ENCODE measurements at regions not wholly inside any gene's neighbourhood (a gene's known extent, or its start where the extent isn't known, plus 50 kb on each side); places are given as distances from the start of the nearest gene placed in this dataset.
"Not testable (repeated sequence)": the region's sequence is repeated elsewhere in the genome, so short reads cannot be mapped to it uniquely, and the experiment has no call there.

DNA sequence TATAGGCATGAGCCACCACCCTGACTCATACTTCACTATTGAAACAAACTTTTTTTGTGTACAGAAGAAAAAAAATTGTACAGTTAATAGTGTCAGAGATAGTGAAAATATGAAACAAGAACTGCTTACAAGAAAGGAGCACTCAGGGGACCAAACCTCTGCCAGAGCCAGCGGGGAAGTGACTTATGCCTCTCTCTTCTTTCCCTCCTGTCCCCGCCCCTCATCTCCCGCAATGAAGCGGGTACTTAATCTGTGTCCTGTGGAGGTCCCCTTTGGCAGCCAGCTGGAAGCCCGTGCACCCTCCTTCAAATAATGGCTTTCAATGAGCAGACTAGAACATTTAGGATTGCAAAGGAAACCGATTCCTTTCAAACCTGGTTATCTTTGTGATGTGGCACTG, 51.5 kb downstream of the PPIAL4A start:
- not testable (repeated sequence) for DNase-seq

DNA sequence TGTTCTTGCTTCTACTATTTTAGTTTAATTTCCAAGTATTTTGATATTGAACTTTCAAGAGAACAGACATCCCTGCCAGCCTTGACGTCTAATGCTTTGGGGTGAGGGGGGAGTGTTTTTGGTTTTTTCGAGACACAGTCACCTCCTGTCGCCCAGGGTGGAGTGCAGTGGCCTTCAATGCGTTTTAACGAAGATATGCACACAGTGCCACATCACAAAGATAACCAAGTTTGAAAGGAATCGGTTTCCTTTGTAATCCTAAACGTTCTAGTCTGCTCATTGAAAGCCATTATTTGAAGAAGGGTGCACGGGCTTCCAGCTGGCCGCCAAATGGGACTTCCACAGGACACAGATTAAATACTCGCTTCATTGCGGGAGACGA, 52.3 kb downstream of the PPIAL4A start:
- DNase-seq: not testable (repeated sequence)

DNA sequence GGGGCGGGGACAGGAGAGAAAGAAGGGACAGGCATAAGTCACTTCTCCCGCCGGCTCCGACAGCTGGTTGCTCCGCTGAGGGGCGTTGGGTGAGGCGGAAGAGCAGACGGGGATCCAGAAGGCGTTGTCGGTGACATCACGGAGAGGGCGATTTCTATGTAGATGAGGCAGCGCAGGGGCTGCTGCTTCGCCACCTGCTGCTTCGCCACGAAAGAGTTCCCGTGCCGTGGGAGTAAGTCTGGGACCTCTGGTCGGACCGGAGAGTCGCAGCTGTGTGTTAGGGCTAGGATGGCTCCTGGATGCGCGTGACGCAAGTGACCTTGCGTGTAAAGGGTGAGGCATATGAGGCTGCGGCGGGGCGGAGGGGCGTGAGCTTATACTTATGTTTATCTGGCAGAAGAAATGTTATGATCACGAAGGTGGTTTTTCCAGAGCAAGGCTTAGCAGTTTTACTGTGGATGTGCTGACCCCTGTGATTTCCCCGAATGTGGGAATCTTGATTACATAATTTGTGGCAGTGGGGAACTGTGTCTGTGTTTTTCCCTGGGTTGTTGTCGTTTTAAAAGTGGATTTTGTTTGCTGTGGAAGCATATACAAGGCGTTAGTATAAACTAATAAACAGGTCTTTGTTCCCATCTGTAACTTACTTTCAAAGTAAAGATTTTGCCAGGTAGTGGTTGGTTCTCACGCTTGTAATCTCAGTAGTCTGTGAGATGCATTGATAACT, 52.8 kb downstream of the PPIAL4A start:
- not testable (repeated sequence) for DNase-seq

DNA sequence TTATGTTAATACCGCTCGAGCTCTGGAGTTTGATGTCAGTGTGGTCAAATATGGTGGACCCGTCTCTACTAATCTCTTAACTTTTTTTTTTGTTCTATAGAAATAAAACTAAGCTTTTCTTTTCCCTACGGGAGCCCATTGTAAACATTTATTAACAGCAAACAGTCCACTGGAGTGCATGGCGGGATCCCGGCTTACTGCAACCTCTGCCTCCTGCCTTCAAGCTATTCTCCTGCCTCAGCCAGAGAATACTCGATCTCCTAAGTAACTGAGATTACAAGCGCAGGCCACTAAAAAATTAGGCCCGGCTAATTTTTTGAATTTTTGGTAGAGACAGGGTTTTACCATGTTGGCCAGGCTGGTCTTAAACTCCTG, 53.4 kb downstream of the PPIAL4A start:
- not testable (repeated sequence) for DNase-seq

DNA sequence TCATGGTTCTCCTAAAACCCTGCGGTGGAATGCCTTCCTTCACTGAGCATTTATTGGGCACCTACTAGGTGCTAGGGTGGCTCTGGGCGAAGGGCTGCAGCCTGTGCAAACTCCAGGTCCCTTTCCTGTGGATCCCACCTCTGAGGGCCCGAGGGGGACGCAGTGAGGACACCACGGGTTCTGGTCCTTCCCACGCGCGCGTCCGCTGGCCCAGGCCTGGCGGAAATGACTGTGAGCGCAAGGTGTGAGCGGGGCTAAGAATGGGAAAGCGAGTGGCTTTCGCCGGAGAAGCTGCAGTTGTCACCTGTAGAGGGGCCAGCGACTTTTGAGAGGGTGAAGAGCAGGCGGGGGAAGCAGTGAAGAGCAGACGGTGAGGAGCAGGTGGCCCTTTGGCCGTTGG, 55.1 kb downstream of the PPIAL4A start:
- DNase-seq: not testable (repeated sequence)

DNA sequence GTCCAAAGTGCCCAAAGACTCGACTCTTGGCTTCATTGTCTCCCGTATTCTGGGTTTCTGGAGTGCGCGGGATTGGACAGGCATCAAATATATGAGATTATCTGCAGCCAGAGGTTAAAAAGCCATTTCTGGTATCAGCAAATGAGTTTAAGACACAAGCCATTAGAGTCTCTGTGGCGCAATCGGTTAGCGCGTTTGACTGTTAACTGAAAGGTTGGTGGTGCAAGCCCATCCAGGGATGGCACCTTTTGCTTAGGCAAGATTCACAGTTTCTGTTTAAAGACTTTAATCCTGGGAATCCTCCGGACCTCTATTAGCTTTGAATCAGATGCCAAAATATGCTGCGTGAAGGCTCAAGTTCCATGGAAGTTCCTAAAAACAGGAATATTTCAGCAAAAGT, 55.6 kb downstream of the PPIAL4A start:
- not testable (repeated sequence) for DNase-seq

DNA sequence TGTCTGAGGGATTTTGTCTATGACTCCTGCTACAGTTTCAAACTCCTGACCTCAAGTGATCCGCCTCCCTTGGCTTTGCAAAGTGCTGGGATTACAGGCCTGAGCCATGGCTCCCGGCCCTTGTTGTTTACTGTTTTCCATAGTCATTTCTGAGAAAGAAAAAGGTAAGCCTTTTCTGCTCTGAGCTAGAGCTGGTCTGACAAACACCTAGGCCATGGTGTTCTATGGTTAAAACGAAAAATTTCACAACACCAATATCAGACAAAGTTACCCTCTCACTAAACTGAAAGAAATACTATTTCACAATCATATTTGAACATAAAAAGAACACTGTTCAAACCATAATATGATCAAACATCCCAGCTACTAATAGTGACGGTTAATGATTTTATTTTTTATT, 57.5 kb downstream of the PPIAL4A start:
- DNase-seq: not testable (repeated sequence)

DNA sequence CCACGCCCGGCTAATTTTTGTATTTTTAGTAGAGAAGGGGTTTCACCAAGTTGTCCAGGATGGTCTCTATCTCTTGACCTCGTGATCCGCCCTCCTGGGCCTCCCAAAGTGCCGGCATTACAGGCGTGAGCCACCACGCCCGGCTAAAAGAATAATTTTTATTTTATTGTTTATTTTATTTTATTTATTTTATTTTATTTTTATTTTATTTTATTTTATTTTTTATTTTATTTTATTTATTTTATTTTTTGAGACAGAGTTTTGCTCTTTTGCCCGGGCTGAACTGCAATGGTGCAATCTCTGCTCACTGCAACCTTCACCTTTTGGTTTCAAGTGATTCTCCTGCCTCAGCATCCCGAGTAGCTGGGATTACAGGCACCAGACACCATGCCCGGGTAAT, 60.2 kb downstream of the PPIAL4A start:
- DNase-seq: not testable (repeated sequence)

DNA sequence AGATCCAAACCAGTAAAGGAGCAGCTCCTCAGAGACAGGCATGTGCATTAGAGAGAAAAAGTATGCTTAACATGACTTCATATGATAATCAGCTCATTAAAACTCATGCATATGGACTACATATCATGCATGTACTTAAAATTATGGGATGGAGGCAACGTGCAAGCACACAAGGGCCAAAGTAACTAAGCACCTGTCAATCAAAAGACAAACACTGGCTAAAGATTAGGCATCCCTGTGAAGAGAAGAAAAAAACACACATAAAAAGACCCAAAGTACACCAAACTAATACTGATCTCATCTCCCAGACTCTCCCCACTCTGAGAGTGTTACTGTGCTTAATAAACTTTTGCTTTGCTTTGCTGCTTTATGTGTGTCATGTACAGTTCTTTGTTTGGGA, 61.1 kb downstream of the PPIAL4A start:
- not testable (repeated sequence) for DNase-seq

DNA sequence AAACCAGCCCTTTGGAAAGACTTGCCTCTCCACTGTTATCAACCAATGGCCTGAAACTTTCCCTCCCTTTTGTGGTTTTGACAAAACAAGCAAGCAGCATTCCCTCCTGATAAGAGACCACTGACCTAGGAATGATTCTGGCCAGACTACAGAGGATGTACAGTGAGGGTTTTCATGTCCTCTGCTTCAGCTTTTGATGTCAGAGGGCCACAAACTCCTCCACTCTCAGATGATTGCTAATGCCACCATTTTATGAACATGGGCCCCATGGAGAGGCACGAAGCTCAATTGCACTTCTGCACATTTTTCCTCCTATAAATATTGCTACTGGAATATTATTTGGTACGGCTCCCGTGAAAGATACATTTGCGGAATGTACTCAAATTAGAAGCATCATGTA, 61.5 kb downstream of the PPIAL4A start:
- not testable (repeated sequence) for DNase-seq

DNA sequence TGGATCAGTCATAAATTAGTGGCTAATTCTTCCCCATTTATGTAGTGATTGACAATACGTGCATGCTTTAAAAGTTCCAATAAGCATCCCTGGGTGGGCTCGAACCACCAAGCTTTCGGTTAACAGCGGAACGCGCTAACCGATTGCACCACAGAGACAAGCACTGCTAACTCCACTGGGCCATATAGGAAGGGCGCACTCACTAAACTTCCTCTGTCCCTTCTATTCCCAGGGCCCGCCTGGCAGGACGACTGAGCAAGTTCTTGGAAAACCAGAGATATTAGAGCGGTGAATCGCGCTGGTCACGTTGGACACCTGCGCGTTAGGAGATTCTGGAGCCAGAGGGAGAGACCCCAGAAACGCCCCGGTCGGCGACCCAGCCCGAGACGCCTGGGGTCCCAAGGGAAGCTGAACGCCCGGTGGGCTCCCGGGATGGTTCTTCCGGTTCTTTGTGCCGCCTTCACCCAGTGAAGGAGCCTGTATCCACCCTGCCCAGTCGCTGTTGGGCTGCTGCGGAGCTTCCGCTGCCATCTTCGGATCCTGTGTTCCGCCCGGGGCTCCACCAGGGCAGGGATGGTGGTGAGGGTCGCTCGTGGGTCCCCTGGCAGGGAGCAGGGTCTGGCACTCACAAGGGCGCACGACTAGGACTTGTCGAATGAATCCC, 62.8 kb downstream of the PPIAL4A start:
- DNase-seq: not testable (repeated sequence)

DNA sequence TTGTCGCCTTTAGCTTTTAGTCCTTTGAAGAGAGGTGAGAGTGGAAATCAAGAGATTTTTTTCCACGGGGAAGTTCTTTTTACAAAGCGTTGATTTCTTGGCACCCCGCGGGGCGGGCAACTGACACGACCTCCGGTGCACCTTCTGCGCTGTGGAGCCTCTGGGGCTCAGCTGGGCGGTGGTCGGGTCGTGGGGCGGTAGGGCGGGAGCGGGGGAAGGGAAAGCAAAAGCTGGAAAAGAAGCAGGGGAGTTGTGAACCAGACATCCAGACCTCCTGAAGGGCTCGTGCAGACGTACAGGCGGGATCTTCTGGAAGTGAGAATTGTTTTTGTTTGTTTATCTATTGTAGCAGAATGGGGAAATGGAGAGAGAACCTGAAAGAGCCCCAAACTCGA, 63.3 kb downstream of the PPIAL4A start:
- DNase-seq: not testable (repeated sequence)

DNA sequence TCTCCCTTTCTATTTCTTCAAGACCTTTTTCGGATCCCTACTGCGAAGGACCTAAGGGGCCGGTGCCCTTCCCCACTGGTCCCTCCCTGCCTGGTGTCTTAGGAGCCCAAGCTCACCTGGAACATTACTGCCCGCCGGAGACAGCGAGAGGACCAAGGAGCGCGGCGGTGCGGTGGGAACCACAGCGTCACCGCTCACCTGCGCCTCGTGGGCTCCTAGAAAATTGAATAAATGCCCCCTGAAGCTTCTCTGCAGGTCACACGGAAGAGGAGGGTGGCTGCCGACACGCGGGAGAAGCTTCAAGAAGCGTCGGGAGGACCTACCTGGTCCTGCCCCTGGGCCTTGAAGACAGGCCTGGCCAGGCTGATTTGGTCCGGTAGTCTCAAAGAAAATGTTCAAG, 65.2 kb downstream of the PPIAL4A start:
- DNase-seq: no peak

DNA sequence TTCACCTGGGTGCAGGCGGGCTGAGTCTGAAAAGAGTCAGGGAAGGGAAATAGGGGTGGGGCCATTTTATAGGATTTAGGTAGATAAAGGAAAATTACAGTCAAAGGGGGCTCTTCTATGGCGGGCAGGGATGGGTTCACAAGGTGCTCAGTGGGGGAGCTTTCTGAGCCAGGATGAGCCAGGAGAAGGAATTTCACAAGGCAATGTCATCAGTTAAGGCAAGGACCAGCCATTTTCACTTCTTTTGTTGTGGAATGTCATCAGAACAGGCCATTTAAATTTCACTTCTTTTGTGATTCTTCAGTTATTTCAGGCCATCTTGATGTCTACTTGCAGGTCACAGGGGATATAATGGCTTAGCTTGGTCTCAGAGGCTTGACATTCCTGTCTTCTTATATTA, 66.4 kb downstream of the PPIAL4A start:
- DNase-seq: not testable (repeated sequence)

DNA sequence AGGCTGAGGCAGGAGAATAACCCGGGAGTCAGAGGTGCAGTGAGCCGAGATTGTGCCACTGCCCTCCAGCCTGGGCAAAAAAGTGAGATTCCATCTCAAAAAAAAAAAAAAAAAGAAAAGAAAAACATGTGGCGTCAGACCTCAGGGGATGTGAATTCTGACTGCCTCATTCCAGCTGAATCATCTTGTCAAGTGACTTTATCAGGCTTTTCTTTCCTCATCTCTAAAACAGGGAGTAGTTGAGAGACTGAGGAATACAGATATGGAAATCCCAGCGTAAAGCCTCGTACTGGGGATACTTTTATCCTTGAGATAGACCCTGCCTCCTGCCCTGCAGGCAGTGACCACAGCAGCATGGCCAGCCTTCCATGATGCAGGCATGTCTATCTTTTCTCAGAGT, 76.4 kb downstream of the PPIAL4A start:
- DNase-seq: not testable (repeated sequence)

DNA sequence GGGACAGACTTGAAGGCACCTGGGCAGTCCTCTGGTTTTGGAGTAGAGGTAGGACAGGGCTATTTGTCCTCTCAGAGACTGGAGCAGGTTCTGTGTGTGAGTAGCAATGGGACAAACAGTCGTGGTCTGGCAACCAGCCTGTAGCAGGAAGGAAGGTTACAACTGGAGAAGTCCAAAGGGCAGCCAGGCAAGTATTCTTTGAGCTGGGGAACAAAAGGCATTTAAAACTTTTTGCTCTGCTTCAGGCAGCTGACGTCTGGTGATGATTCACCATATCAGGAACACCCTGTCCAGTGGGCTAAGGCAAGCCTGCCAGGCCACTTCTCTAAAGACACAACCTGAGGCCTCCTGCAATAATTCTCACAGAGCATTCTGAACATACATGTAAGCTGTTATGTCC, 83.3 kb downstream of the PPIAL4A start:
- DNase-seq: not testable (repeated sequence)

DNA sequence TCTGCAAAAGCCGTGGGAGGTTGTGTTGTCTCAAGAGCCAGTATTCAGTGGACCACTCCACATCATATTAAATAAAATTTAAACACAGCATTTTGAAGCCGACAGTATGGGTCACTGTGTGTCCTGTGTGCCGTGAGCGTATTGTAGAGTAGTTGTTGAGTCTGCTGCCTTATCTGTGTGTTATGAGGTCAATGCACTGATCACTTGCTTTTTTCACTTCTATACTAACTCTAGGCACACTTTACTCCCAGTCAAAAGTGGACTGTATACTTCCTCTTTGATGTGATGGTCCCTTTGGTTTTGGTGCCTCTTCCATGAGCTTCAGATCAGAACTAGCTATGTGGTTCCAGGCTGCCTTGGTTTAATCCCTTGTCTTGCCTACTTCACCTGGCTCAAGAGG, 84.3 kb downstream of the PPIAL4A start:
- not testable (repeated sequence) for DNase-seq

DNA sequence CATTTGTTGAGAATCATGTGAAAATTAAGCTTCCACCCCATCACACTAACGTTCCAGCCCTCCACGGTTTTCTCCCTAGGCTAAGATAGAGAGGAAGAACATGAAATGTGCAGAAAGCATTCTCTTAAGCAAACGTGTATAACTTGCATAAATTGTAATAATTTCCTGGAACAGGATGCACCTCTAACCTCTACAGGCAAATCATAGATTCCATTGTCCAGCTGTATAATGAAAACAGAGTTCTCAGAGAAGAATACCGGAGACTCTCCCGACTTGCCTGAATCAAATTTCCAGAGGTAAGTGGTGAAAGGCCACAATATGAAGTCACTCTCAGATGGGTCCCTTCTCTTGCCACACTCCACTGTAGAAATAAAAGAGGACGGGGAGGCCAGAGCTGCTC, 87.7 kb downstream of the PPIAL4A start:
- DNase-seq: not testable (repeated sequence)

DNA sequence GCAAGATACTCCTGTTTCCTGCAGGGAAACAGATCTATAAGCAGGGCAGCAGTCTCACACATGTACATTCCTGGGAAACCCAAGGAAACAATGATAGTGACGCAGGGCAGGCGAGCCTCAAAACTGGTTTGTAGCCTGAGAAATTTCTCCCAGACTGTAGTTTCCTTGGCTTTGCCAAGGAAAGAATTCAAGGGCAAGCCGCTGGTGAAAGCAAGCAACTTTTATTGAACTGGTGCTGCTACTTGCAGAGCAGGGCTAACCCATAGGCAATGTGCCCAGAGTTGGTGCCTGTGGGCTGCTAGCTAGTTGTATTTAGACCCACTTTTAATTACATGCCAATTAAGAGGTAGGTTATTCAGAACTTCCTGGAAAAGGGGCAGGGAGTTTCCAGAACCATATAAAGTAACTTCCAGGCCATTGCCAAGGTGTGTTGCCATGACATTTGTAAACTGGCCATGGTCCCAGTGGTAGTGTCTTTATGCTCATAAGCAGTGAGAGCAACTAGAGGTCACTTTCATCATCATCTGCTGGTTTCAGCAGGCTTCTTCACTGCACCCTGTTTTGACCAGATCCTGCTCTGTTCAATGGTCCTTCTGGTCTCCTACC, 92.0 kb downstream of the PPIAL4A start:
- not testable (repeated sequence) for DNase-seq

DNA sequence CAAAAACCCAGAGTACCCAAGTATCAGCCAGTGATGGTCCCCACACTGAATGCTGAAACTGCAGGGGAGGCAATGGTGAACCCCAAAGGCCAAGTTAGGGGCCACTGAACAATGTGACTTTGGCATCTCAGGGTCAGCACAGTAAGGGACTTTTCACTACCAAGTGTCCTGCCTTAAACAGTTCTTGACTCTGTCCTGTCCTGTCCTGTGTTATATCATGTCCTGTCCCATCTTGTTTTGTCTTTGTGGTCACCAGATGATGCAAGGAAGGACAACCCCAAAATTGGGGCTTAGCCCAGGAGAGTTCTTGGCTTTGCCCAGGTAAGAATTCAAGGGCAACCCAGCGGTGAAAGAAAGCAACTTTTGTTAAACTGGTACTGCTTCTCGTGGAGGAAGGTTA, 105.0 kb downstream of the PPIAL4A start:
- not testable (repeated sequence) for DNase-seq

DNA sequence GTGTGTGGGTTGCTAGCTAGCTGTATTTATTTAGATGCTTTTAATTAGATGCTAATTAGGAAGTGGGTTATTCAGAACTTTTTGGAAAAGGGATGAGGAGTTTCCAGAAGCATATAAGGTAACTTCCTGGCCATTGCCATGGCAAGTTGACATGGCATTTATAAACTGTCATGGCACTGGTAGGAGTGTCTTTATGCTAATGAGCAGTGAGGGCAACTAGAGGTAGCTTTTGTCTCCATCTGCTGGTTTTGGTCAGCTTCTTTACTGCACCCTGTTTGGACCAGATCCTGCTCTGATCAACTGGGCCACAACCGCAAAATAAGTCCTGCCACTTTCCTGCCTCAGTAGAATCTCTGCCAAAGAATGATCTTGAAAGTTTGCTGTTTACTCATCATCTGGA, 105.5 kb downstream of the PPIAL4A start:
- DNase-seq: not testable (repeated sequence)

DNA sequence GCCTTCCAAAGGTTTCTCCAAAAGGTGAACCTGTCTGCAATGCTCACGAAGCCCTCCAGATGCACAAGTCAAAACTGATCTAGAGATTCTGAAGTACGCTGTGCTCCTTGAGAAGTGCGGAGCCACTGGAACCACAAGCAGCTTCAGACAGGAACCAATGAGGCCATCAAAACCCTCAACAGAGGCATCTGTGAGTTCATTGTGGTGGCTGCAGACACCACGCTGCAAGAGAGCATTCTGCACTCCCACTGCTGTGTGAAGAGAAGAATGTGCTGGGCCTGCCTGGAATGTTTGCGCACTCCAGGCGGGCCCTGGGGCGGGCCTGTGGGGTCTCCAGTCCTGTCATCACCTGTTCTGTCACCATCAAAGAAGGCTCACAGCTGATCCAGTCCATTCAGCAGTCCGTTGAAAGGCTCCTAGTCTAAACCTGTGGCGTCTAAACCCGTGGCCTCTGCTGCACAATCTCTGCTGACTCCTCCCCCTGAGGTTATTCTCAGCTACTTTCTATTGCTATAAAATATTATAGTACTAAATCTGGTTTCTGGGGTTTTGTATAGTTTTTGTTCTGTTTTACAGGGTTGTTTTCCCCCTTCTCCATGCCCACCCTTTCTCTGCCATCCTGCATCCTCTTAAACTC, 111.6 kb downstream of the PPIAL4A start:
- DNase-seq: not testable (repeated sequence)

DNA sequence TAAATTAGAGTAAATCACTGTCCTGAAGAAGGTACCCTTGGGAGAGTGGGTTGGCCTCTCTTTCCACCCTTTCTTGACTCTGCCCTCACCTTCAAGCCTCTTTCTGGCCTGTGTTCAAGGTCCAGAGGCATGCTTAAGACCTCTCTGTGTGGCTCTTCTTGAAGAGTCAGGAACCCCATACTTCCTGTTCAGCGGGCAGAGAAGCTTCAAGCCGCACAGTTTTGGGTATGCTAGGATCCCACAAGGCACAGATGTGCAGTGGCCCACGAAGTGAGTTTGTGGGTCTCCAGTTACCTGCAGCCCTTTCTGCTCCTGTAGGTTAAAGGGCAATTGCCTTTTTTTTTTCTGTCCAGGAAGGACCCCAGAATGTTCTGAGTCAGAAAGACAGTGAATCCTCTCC, 113.7 kb downstream of the PPIAL4A start:
- not testable (repeated sequence) for DNase-seq

DNA sequence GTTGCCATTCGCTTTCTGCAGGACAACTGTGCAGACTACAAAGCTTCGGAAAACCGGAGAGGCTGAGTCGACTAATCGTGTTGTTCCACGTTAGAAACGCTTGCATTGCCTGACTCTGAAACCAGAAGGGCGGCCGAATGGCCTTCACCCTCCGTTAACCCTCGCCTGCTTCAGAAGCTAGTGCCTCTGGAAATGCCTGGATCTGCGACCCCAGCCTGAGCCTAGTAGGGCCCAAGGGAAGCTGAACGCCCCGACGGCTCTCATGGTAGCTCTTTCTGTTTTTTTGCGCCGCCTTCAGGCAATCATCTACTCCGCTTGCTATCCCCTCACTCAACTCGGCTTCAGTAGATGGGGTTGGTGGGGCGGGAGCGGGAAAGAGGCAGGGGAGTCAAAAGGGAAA, 117.3 kb downstream of the PPIAL4A start:
- DNase-seq: not testable (repeated sequence)
